Epithelial cell of esophagus (primary cell): ENCODE measurements at regions not wholly inside any gene's neighbourhood (a gene's known extent, or its start where the extent isn't known, plus 50 kb on each side); places are given as distances from the start of the nearest gene placed in this dataset.

Experiments
- DNase-seq: peaks from one replicate; pipeline ENCODE4 v3.0.0; 2010; ENCODE audit warnings: low read depth
- H3K4me3 ChIP-seq: 2 replicates; pipeline ENCODE4 v1.5.1; 2011; ENCODE audit warnings: mild to moderate bottlenecking, low read length, control low read depth
- TF ChIP-seq, protein P1 (sequence below): IDR thresholded peaks from 2 replicates; pipeline ENCODE4 v1.5.1; 2011; ENCODE audit warnings: low read depth, mild to moderate bottlenecking, low read length, control low read depth, inconsistent platforms; ENCODE audit not compliant: insufficient read depth; ENCODE audit errors: missing control alignments

DNA sequence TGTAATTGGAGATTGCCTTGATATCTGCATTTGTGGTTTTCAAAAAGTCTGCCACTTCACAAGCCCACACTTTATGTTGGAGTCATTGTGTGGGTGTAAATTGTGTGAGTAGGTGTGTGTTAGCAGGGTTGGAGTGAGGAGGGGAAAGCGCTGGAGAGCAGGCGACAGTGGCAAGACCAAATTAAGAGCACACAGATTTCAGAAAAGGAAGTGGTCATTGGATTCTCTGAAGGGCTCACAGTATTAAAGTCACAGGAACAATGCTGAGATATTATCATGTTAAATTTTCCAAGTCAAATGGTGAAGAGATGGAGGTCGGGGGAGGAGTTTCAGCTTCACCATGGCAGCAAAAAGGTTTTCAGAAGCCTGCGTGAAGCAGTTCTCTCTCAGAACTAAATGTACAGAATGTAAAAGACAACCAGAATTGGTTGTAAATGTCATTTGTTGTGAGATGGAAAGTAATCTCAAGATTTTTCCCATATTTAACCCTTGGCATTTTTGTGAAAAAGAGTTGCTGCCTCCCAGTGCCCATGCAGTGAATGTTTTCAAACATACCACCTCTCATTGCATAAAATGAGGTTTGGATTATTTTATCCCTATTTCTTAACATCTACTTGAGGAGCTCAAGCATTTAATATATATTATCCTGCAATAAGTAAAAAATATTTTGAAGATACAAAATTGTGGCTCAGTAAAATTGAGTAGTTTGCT is 265.9 kb downstream of the ZNF674 start:
- TF ChIP-seq, protein P1, sequence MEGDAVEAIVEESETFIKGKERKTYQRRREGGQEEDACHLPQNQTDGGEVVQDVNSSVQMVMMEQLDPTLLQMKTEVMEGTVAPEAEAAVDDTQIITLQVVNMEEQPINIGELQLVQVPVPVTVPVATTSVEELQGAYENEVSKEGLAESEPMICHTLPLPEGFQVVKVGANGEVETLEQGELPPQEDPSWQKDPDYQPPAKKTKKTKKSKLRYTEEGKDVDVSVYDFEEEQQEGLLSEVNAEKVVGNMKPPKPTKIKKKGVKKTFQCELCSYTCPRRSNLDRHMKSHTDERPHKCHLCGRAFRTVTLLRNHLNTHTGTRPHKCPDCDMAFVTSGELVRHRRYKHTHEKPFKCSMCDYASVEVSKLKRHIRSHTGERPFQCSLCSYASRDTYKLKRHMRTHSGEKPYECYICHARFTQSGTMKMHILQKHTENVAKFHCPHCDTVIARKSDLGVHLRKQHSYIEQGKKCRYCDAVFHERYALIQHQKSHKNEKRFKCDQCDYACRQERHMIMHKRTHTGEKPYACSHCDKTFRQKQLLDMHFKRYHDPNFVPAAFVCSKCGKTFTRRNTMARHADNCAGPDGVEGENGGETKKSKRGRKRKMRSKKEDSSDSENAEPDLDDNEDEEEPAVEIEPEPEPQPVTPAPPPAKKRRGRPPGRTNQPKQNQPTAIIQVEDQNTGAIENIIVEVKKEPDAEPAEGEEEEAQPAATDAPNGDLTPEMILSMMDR = no peak
- H3K4me3 ChIP-seq = no peak overlapping the region
- no peak for DNase-seq

DNA sequence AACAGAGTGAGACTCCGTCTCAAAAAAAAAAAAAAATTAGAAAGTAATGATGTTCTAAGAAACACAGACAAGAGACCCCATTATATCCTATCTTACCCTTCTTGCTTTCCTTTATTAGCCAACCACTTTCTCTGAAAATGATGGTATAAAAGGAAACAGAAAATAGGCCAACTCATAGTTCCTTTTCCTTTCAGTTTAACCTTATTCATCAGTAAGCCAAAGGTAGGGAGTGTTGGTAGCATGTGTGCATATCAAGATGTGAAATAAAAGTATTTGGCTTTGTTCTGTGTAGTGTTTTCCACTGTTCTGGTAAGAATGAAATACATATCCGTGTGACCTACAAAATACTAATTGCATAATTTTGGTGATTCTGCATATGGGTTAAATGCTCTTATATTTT is 266.6 kb downstream of the ZNF674 start:
- TF ChIP-seq, protein P1 = no peak
- H3K4me3 ChIP-seq = no peak overlapping the region
- DNase-seq = no peak

DNA sequence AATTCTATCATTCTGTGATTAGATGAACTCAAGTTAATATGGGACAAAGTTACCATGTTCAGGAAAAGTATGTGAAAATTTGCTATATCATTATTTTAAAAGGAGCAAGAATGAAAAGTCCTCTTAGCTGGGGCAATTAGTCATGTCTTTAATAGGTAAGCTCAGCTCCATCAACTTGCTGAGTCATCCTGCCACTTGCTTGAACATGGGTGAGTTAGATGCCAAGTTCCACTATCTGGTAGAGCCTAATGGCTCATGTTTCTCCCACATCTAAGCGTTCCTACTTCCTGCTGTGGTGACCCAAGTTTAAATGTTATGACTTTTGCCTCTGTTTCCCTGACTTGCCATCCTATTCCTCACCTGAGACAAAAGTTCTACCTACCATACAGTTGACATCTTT is 276.8 kb downstream of the ZNF674 start:
- DNase-seq = peak; percentile 86
- no peak overlapping the region for H3K4me3 ChIP-seq
- TF ChIP-seq, protein P1 = no peak

DNA sequence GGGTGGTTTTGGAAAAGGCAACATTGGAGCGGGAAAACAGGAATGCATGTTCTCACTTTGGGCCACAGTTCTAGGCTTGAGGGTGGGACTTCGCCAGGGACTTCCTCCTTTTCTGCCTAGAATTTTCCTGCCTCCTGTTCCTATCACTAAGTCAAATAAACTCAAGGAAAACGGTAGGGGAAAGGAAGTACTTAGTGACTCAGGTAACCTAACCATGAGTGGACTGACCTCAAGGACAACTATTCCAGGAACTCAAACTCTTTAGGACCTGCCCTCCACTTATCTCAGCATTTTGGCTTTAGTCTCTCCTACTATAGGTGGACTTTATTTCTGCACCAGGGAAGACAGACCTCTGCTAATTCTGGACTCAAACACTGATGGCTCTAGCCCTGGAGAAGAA is 281.7 kb downstream of the ZNF674 start:
- H3K4me3 ChIP-seq = no peak overlapping the region
- TF ChIP-seq, protein P1 = no peak
- DNase-seq = peak; percentile 22

DNA sequence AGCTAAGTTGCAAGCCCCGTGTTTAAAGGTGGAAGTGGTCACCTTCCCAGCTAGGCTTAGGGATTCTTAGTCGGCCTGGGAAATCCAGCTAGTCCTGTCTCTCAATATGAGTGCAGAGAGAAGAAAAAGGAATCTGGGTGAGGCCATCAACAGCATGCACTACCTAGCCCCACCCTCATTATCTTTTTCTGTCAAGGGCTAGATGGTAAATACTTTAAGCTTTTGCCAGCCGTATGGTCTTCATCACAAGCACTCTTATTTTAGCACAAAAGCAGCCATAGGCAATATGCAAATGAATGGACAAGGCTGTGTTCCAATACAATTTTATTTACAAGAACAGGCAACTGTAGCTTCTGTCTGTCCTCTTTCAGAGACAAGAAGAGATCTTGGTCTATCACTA is 282.9 kb downstream of the ZNF674 start:
- no peak overlapping the region for H3K4me3 ChIP-seq
- peak; percentile 44 for DNase-seq
- TF ChIP-seq, protein P1 = no peak

DNA sequence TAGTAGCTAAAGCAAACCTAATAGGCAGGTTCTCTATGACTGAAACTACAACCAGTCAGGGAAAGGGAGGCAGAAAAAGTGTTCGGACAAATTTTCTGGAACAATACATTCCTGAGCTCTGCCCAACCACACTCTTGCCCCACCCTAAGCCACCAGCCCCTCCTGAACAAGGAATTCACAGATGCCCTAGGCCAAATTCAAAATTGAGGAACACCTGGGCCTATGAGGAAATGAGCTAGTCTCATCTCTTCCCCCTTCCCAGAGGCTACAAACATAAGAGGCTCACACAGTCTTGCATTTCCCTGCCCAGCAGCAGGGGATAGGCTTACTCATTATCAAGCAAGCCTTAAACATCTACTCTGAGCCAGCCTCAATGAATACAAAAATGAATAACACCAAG is 284.7 kb downstream of the ZNF674 start:
- DNase-seq = peak; percentile 93
- no peak overlapping the region for H3K4me3 ChIP-seq
- TF ChIP-seq, protein P1 = no peak

DNA sequence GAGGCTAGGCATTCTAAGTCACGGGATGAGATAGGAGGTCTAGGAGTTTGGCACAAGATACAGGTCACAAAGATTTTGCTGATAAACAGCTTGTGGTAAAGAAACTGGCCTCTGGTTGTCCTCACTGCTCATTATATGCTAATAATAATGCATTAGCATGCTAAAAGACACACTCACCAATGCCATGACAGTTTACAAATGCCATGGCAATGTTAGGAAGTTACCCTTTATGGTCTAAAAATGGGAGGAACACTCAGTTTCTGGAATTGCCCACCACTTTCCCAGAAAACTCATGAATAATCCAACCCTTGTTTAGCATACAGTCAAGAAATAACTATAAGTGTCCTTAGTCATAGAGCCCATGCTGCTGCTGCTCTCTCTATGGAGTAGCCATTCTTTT is 286.9 kb downstream of the ZNF674 start:
- no peak for DNase-seq
- no peak overlapping the region for H3K4me3 ChIP-seq
- TF ChIP-seq, protein P1 = no peak
